Renal cortical epithelial cell (primary cell): ENCODE measurements at regions not wholly inside any gene's neighbourhood (a gene's known extent, or its start where the extent isn't known, plus 50 kb on each side); places are given as distances from the start of the nearest gene placed in this dataset.
A peak's percentile ranks its signal among the peaks of the same experiment; 100 is the strongest.
"Not testable (repeated sequence)": the region's sequence is repeated elsewhere in the genome, so short reads cannot be mapped to it uniquely, and the experiment has no call there.

Source experiments
- DNase-seq: peaks from one replicate; pipeline ENCODE4 v3.0.0-alpha.2; 2011; ENCODE audit warnings: low read depth

DNA sequence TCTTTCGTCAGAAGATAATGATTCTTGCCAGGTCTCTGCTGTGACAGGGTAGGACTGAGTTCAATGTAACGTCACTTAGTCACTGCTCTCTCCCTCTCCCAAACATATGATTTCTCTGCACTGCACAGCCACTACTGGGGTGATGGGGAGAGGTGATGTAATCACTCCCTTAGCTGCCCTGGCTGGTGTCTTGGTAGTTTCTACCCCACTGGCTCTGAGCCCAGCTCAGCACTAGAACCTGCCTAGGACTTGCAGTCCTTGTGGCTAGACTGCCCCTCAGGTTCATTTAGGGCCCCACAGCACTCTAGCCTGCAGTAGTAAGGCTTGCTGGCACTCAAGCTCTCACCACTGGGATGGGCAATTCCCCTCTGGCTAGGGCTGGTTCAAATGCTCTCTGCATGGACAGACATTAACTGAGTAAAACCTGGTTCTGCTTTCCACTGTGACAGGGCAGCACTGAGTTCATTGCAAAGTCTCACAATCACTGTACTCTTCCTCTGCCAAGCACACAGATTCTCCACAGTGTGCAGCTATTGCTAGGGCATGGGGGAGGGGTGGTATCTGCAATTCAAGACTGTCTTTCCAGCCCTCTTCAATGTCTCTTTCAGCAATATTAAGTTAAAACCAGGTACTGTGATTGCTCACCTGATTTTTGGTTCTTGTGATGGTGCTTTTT is 571.4 kb upstream of the FAT3 start:
- peak; percentile 50 for DNase-seq

DNA sequence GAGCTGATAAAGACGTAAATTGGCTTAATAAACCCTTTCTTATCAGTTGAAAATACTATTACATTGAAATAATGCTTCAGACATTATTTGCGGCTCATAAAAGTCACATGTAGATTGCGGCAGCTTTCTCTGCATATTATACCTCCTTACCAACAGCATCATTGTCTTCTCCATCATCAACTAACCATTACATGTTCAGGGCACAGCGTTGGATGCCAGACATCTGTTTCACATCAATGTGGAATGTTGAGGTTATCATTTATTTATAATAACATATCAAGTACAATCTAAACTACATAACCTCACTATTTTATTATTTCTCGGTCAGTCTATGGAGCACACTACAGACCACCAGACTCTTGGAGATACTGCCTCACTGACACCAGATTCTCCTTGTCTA is 573.8 kb upstream of the FAT3 start:
- DNase-seq = no peak

DNA sequence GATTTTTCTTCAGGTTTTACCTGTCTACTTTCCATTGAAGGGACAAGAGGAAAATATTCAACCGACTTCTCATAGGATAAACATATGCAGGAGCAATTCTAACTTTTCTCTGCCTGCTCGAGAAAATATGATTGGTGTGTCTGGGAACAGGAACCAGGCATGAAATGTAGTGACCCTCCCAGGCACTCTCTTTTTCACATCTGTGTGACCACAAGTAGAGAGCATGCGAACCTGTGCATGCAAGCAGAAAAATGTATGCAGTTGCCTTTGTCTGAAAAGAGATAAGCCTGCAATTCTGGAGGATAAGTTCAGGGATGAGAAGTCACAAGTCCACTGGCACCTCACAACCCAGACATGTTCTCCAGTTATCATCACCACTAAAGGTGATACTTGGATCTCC is 583.5 kb upstream of the FAT3 start:
- no peak for DNase-seq

DNA sequence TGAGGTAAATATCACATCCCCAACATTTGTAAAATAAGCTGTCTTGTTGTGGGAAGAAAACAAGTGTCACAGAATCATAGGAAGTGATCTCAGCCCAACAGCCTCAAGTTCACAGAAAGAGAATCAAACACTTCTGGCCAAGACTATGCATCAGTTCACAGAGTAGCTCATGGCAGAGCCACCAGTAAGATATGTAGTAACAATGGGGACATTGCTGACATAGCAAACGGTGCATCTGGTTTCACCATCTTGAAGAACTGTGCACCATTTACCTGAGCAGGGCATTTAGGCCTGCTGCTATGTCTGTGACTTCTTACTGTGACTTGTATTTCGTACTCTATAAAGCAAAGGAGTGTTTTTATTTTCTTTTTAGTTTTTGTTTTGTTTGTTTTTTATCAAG is 585.3 kb upstream of the FAT3 start:
- no peak for DNase-seq

DNA sequence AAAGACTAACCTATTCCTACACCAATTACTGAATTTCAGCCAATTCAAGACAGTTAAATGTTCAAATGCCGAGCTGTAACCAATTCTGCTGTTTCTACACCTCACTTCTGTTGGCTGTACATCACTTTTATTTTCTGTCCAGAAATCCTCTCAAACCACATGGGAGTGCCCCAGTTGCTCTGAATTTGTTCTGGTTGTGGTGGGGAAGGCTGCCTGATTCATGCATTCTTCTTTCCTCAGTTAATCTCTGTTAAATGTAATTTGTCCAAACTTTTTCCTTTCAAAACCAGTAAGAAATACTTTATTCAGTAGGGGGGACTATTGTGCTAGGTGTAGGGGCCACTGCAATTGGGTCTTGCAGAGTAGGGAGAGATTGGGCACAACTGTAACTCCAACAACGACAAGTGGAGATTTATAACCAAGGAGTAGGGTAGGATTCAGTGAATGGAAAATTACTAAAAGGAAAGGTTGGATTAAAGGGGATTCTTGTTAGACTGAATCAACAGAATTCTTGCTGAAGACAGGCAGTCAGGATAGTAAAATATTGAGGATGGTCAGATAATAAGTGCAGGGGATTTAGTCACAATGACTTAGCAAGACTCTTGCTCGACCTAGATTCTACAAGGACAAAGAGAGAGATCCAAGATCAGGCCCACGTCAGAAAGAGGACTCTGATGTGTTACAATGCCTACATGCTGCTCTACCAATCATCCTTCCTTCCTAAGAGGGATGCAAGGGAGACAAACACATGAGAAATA is 593.5 kb upstream of the FAT3 start:
- DNase-seq = no peak

DNA sequence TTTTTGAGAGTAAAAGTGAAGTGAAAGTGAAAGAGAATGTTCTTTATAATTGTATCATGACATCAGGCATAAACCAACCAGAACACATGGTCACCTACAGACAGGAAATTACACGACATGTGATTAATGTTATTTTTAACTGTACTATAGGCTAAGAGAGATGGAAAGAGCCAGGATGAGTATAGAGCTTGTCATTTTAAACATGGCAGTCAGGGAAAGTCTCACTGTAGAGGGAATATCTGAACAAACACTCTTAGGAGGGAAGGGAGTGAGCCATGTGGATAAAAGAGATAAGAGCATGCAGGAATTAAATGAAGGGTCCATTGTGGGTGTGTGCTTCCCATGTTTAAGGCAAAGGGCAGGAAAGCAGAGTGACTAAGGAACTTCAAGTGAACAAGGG is 599.1 kb upstream of the FAT3 start:
- no peak for DNase-seq

DNA sequence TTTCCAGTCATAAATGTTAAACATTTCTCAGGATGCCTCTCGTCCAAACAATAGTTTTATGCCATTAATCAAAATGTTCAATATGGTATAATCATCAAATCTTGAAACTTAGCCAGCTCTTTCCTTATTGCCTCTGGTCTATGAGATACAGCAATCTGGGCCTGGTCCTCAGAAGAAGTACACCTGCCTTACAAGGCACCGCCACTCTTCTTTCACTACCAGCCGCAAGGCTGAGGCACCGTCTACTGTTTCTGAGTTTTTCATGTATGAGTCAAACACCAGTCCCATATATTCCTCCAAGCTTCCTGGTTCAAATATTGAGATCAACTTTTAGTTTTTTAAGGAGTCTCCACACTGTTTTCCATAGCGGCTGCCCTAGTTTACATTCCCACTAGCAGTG is 600.6 kb upstream of the FAT3 start:
- no peak for DNase-seq

DNA sequence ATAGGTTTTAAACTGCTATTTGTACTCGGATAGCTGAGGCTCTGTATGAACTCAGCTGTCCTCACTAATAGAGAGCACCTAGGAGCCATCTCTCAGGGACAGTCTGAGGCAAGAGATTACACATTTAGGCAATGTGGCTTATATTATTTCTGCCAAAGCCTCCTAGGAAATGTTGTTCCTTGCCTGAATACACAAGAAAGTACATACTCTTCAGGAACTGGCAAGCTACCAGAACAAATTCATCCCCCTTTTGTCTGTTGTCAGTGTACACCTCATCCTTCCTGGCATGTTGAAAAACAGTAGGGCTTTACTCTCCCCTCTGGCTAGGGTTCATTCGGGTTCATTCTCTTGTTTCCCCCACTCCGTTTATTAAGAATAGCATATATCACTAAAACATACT is 615.9 kb upstream of the FAT3 start:
- no peak for DNase-seq

DNA sequence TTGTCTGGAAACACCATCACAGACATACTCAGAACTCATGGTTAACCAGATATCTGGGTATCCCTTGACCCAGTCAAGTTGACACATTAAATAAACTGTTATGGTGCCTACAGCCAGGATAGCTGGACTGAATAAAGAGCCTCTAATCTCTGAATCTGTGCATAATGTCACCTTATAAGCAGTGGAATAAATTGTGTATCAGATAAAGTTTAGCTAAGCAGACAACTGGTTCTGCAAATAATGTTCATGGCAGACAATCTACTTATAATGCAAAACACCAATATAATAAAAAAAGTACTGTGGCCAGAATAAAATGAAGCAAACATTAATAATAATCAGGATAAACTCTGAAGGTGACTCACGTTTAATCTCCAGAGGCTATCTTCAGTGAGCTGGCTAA is 628.5 kb upstream of the FAT3 start:
- DNase-seq = no peak

DNA sequence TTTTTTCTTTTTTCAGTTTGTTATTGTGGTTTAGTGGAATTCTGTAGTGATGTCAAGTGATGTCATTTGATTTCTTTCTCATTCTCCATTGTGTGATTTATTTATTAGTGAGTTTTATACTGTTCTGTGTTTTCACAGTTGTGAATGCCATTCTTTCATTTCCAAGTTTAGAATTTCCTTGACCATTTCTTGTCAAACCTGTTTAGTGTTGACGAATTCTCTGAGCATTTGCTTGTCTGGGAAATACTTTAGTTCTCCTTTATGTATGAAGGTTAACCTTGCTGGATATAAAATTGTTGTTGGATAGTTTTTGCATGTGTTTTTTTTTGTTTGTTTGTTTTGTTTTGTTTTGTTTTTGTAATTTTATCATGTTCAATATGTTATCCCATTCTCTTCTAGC is 633.6 kb upstream of the FAT3 start:
- no peak for DNase-seq

DNA sequence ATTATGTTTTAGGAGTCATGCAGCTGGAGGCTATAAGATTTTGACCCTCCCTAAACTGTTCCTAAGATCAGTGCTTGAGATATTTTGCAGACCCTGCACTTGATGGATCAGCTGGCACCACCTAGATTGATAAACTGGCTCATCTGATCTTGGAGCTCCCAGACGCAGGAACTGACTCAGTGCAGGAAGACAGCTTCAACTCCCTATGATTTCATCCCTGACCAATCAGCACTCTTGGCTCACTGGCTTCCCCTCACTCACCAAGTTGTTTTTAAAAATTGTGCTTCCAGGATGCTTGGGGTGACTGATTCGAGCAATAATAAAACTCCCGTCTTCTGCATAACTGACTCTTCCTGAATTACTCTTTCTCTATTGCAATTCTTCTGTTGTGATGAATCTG is 637.5 kb upstream of the FAT3 start:
- no peak for DNase-seq

DNA sequence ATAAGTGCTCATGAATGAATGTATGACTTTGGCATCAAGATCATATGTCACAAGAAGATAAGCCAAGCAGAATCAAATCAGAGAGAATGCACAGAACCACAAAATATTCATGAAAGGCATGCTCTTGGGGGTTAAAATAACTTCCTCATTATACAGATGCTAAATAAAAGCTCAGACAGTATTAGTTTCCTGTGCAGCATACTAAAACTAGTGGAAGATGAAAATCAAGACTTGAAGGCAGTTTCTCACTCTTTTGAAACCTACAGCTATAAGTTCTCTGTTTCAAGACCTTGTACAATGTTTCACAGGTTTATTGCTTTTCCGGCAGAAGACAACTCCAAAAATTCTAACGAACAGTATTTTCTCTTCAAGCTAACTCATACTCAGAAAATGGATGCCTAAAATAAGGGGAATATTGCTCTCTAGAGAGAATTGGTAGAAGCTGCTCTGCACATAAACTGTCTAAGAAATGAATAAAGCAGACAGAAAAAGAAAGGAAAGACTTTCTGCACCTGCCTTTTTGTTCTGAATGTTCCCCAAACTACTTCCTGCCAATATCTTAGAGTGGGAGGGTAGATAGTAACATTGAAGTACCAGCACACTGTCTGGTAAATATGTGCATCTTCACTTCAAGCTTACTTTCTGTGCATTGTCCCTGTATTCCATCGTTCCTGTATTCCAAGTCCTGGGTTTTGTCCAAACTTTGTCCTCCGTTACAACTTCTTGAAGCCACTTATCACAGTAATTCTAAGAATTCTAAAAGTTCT is 639.4 kb upstream of the FAT3 start:
- no peak for DNase-seq

DNA sequence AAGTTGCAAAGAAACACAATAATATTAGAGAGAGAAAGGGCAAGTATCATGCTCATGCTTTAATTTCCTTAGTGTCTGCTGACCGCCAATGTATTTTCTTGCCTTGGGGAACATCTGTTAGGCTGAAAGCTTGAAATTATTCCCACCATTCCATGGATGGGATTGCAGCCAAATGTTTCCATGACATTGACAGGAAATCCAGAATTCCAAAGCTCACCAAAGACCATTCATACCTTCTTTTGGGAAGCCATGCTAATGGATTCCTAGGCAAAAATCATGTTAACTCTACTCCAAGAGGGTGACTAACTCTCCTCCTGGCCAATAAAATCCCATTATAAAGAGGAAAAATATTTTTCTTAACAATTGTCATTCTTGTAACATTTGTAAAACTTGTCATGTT is 661.4 kb upstream of the FAT3 start:
- DNase-seq = no peak

DNA sequence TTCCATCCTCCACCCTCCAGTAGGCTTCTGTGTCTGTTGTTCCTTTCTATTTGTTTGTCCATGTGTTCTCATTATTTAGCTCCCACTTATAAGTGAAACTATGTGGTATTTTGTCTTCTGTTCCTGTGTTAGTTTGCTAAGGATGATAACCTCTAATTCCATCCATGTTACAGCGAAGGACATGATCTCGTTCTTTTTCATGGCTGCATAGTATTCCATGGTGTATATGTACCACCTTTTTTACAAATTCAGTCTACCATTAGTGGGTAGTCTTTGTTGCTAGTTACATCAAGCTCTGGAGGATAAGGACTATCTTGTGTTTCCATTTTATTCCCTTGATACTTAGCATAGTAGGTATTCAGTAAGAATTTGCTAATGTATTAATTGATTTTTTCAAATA is 664.2 kb upstream of the FAT3 start:
- no peak for DNase-seq

DNA sequence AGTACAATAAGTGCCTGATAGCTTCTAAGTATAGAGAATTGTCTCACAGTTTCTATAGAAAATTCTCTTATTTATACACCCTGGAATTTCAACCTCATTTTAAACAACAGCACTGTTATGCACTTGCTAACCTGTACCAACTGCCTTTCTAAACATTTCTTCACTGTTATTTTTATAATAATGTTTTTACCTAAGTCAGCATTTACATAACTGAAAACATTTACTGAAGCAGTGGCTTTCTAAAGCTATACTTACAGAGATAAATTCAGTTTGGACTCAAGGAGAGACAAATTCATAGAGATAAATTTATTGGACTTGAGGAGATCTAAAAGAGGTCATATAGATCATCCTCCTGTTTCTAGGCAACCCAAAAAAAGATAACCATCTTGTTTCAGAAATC is 686.6 kb upstream of the FAT3 start:
- DNase-seq = no peak

DNA sequence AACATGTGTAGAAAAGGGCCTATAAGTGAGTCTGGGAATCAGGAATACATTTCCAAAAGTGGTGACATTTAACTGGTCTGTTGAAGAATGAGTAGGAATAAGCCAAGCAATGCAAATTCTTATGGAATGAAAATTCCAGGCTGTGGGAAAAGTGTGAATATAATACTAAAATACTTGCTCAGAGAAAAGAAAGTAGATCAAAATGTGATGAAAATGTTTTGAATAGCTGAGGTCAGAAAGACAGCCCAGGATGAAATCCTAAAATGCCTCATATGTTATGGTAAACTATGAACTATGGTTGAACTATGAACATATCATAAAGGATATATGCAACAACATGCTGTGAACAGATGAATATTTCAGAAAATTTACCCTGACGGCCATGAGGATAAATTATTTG is 688.3 kb upstream of the FAT3 start:
- DNase-seq = no peak

DNA sequence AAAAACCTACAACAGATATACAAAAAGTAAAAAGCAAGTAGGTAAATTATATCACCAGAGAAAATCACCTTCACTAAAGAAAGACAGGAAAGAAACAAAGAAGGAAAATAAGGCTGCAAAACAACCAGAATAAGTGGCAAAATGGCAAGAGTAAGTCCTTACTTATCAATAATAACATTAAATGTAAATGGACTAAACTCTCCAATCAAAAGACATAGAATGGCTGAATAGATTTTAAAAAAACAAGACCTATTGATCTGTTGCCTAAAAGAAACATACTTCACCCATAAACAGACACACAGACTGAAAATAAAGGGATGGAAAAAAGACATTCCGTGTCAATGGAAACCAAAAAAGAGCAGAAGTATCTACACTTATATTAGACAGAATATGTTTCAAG is 695.7 kb upstream of the FAT3 start:
- DNase-seq = no peak

DNA sequence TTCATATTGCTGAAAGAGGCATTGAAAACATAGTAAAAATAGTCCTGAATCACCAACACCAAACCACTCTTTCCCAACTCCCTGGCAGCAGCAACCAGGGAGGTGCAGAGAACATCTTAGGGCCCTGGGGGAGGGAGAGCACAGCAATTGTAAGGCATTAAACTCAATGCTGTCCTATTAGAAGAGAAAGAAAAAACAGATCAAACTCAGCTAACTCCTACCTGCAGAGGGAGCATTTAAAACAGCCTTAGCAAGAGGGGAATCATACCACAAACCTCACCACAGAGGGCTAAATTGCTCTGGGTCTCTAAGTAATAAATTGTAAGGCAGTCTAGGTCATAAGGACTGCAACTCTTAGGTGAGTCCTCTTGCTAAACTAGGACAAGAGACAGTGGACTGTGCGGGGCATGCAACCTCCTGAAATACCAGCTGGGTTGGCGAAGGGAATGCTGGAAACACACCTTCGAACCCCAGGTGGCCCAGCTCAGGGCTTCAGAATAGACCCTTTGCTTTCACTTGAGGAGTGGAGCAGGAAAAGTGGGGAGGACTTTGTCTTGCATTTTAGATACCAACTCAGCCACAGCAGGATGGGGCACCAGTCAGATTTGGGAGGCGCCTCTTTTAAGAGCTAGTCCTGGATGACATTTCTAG is 697.1 kb upstream of the FAT3 start:
- DNase-seq = no peak

DNA sequence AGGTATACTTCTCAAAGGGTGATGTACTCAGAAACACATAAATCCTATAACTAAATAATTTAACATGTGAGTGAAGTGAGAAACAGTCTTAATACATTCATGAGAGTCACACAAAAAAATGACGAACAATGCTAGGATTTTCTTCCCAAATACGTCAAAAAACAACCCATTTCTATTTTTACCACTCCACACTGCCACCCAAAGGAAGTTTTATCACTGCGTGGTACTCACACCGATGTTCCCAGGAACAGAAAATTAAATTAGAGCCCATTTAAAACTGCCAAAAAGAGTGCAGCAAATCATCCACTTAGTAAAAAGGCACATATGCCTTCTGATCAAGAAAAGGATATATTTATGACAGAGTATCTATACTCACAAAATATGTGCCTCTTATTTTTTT is 710.9 kb upstream of the FAT3 start:
- no peak for DNase-seq

DNA sequence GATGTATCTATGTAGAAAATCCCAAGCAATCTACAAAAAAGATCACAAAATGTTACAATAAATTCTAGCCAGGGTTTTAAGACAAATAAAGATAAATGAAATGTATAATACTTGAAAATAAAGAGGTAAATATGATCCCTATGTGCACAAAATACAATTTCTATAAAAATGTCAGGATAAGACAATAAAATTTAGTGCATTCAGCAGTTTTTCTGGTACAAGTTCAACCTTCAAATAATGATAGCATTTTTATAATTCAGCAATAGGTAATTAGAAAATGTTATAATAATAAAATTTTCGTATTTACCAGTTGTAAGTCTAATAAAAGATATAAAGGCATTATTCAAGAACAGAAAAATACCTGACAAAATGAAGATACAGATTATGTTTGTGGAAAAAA is 726.8 kb upstream of the FAT3 start:
- DNase-seq = no peak

DNA sequence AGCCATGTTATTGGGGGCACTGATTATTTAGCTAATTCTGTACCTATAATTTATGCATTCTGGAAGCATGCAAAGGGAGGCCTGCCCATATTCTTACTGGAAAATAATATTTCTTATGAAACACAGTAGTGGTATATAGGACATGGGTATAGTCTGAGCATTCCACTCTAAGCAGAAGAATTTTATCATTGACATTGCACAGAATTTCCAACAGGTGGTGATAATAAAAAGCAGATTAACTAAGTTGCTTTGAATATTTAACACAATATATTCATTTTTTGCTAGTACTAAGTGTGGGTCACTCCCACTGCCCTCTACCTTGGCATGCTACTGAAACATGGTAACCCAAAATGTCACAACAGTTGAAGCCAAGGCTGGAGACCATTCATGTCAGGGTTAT is 728.8 kb upstream of the FAT3 start:
- DNase-seq = no peak

DNA sequence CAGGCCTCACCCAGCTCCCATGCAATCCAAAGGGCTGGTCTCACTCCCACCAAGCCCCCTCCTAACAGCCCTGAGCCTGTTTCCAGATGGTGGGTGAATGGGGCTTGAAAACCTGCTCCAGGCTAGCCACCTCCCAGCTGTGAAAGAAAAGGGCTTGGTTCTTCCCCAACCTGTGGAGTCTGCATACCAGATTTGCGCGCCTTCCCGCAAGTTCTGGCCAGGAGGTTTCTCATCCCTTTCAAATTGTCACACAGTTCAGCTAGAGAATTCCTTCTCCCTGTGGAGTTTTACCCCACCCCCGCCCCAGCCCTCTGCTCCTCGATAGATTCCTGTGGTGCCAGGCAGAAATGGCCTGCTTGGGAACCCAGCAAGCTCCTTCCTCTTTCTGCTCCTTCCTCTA is 734.6 kb upstream of the FAT3 start:
- no peak for DNase-seq

DNA sequence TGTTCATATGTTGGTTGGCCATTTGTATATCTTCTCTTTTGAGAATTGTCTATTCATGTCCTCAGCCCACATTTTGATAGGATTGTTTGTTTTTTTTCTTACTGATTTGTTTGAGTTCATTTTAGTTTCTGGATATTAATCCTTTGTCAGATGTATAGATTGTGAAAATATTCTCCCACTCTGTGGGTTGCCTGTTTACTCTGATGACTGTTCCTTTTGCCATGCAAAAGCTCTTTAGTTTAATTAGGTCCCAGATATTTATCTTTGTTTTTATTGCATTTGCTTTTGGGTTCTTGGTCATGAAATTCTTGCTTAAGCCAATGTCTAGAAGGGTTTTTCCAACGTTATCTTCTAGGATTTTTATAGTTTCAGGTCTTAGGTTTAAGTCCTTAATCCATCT is 740.7 kb upstream of the FAT3 start:
- DNase-seq = not testable (repeated sequence)
